Hematopoietic multipotent progenitor cell treated with erythropoietin and hydrocortisone succinate and interleukin-3 and kit ligand, for 17 days (in vitro differentiated cells): ENCODE measurements at regions not wholly inside any gene's neighbourhood (a gene's known extent, or its start where the extent isn't known, plus 50 kb on each side); places are given as distances from the start of the nearest gene placed in this dataset.

Experiments
- DNase-seq: peaks from one replicate; pipeline ENCODE4 v3.0.0-alpha.2; 2015; ENCODE audit warnings: low spot score

- DNase-seq, result no peak
These were observed 53.6 kb upstream of the KCNJ15 start for GRCh38 chr21:38203229-38203628.

- no peak for DNase-seq
These were observed 50.9 kb upstream of the KCNJ15 start for GRCh38 chr21:38205940-38206339.

- no peak for DNase-seq
These were observed 50.1 kb upstream of the KCNJ15 start for GRCh38 chr21:38206646-38207045.
